ENCODE measurements at regions not wholly inside any gene's neighbourhood (a gene's known extent, or its start where the extent isn't known, plus 50 kb on each side); places are given as distances from the start of the nearest gene placed in this dataset.
"Not testable (repeated sequence)": the region's sequence is repeated elsewhere in the genome, so short reads cannot be mapped to it uniquely, and the experiment has no call there.

DNA sequence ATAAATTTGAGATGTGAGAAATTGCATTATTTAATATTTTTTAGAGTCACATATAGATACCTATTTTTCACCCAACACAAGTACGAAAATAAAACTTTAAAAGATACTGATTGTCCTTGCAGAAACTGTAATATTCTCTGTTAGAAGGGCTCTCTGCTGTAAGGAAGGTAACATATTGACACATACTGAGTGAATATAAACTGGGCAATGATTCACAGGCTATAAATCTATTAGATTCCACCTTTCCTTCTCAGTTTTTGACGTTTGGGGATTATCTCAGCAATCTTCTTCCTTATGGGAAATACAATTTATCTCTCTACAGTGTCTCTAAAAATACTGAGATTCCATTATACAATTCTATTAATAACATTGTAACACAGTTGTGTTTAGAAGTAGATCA is 229.1 kb upstream of the MAP2 start:
- no peak for DNase-seq

DNA sequence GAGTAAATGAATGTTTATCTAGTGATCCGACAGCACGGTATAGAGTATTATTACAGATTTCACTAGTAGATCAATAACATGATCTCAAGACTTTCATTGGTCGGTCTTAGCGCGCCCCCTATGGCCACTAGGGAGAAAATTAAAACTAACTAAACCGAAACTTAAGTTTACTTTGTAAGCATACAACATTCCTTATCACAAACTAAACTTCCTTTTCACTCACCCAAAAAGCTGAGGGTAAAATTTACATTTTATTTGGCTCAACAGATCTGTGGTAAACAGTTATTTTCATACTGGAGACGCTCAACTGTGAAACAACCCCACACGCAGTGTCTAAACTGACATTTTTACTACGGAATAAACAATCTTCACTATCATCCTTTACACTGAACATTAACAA is 215.6 kb upstream of the MAP2 start:
- DNase-seq, result peak in 1 of 3 experiments; percentile 9

DNA sequence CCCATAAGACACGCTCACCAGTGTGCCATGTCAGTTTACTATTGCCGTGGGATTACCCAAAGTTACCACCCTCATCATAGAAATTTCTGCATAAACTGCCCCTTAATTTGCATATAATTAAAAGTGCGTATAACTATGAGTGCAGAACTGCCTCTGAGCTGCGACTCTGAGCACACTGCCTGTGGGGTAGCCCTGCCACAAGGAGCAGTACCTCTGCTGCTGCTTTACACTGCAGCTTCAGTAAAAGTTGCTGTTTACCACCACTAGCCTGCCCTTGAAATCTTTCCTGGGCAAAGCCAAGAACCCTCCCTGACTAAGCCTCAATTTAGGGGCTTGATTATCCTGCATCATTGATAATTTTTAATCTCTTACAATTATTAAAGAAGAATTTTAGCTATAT is 213.9 kb upstream of the MAP2 start:
- DNase-seq, result no peak

GRCh38 chr2:209230560-209230959 is 193.3 kb upstream of the MAP2 start:
- DNase-seq, result no peak

DNA sequence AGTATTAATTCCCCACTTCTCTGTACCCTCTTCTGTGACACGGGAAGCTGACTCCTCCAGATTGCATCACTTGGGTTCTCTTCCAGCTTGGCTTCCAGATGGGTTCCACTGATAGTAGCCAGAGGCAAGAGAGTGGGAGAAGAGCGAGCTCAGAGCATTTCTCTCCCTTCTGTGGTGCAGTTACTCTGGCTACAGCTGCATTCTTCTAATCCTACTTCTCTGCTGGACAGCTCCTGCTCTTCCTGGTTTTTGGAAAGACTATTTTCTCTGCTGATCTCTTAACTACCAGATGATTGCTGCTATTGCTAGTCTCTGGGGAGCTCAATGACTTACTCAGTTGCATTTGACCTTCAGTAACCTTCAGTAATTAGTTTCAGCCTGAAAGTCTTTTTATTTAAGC is 187.5 kb upstream of the MAP2 start:
- peak in 1 of 3 experiments; percentile 28 for DNase-seq

DNA sequence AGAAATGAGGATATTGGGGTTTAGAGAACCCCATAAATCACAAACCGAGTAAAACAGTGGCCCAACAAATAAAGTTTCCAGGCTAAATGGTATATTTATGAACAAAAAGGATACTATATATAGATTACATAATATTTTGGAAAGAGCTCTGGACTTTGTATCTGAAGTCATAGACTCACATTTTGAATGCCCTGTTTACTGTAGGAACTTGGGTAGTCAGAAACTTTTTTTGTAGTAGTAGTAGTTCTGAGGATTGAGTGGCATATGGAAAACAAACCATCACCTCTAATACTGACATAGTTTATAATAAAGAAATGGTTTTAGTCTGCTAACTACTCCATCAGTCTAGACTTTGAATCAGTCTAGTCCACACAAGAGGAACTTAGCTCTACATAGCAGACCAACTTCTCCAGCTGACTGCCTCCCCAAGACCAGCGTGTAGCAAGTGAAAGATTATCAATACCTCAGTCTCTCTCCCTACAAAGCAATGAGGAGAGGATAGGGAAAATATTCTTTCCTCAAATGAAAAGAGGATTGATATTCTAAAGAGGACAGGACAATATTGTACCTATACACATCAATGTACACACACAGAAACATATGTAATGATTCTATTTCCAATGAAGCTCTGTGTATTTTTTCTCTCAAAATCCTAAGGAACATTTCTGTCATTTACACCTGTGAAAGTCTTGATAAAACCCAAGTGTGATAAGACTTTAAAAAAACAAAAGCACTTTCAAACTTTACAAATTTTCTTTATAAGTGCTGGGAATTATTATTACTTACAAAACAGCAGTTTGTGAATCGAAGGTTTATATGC is 184.9 kb upstream of the MAP2 start:
- no peak for DNase-seq

GRCh38 chr2:209239585-209239938 is 184.3 kb upstream of the MAP2 start:
- no peak for DNase-seq

- no peak for DNase-seq
These were observed 183.6 kb upstream of the MAP2 start for GRCh38 chr2:209240204-209240603.

DNA sequence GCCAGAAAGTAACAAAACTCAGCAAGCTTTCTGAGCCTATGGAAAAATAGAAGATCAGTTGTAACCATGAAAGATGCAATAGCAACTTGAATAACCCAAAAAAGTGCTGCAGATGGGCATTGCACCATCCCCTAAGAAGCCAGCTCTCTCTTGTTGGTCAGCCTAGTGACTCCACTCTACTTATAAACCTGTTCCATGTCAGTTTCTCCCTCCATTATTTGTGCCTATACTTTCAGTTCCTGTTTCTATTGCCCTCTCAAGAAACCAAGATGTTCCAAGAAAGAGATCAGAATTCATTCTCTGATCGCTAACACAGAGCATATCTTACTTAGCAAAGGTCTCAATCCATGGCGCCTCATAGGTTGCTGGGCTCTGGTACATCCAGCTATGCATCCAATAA is 170.3 kb upstream of the MAP2 start:
- no peak for DNase-seq

DNA sequence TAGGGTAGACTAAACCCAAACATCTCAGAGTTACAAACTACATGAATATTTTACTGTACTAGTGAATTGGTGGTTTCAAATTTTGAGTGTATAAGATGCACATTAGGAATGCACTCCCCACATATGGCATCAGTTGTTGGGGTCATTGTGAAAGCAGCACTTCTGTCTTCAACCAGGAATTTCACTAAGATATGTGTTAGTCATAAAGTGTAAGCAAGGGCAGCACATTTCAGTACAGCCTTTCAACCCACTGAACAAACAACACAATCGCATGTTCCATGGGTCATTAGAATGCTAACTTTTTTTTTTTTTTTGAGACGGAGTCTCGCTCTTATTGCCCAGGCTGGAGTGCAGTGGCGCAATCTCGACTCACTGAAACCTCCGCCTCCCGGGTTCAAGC is 164.1 kb upstream of the MAP2 start:
- no peak for DNase-seq

DNA sequence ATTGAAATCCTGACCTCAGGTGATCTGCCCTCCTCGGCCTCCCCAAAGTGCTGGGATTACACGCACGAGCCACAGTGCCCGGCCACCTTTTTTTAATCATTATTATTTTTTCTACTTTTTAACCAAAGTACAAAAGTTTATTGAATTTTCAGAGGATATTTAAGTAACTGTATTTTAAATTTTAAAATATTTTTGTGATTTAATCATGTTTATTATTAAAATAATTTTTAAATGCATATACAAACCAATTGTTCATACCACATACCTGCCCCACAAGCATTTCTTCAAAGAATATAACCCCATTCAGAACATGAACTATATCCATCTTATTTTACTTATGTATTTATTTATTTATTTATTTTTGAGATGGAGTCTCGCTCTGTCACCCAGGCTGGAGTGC is 163.6 kb upstream of the MAP2 start:
- DNase-seq, result no peak

- DNase-seq, result not testable (repeated sequence)
These were observed 162.3 kb upstream of the MAP2 start for GRCh38 chr2:209261366-209262053.

- DNase-seq, result no peak
These were observed 154.8 kb upstream of the MAP2 start for GRCh38 chr2:209269024-209269423.

- DNase-seq, result no peak
These were observed 147.8 kb upstream of the MAP2 start for GRCh38 chr2:209276000-209276399.

GRCh38 chr2:209277444-209277843 is 146.4 kb upstream of the MAP2 start:
- no peak for DNase-seq

DNA sequence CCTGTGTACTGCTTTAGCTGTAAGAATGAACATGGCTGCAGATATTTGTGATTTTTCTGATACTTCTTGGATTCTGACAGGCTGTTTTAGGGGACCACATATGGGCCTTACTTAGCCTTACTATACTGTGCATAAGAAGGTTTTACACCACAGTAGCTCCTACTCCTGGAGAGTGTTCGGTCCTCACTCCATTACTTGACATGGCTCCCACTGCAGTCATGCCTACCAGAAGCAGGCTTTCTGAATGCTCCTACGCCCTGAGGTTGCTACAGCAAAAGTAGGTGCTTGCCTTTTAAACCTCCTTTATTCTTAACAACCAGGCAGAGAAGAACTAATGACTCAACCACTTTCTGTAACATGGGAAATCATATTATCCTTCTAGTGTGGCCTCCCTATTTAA is 125.2 kb upstream of the MAP2 start:
- DNase-seq, result no peak

GRCh38 chr2:209299478-209299877 is 124.4 kb upstream of the MAP2 start:
- not testable (repeated sequence) for DNase-seq

DNA sequence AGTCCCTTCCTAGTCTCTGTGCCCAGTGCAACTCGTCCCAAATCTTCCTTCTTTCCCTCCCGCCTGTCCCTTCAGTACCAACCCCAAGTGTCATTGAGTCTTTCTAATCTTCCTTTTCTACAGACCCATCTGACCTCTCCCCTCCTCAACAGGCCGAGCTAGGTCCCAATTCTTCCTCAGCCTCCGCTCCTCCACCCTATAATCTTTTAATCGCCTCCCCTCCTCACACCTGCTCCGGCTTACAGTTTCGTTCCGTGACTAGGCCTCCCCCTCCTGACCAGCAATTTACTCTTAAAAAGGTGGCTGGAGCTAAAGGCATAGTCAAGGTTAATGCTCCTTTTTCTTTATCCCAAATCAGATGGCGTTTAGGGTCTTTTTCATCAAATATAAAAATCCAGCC is 123.1 kb upstream of the MAP2 start:
- DNase-seq, result not testable (repeated sequence)

DNA sequence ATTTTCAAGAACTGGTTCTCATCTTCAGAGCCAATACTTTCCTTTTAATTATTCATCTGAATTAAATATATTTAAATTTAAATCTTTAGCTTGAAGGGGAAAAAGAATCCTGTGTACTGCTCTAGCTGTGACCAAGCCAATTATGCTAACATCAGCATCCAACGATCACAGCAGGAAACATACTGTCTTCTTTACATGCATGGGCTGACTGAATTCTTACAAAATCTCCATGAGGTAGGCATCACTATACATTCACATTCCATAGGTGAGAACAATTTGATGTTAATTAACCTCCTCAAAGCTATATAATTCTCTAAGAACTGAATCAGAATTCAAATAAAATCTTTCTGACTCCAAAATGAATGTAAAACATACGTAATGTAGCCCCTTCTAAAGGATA is 118.8 kb upstream of the MAP2 start:
- no peak for DNase-seq

- DNase-seq, result no peak
These were observed 118.1 kb upstream of the MAP2 start for GRCh38 chr2:209305746-209306196.

DNA sequence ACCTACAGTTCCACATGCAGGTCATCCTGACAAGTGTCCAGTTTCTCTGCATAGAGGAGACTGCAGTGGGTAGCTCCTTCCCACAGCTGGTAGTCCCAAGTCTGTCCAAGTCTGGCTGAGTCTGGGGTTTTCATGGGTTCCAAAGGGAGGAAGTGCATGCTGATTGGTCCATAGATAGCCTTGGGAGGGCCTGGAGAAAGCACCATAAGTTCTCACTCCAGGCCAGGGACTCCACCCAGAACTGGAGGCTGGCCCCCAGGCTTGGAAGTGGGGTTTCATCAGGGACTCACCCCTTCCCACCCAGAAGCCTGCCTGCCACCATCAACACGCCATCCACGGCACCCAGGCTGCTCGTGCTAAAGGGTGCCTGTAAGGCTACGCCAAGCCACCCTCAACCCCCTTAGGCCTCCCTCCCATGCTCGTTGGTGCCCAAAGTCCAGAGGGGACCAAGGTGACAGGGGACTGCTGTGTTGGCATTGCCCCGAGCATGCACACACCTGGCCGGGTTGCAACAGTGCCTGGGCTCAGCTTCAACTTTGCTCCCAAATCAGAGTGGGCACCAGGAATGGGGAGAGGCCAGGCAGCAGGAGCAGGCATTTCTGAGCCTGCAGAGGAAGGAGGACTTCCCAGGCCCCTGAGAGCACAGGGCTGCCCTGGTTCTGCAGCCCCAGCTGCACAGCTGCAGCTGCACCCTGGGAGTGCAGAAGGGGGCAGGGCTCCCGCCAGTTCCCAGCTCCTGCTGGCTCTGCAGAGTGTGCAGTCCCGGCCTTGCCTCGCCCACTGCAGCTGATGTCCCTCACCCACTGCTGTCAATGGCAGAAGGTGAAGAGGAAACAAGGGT is 116.5 kb upstream of the MAP2 start:
- DNase-seq, result no peak

GRCh38 chr2:209308415-209308814 is 115.4 kb upstream of the MAP2 start:
- DNase-seq, result no peak

- no peak for DNase-seq
These were observed 111.9 kb upstream of the MAP2 start for GRCh38 chr2:209311948-209312347.

DNA sequence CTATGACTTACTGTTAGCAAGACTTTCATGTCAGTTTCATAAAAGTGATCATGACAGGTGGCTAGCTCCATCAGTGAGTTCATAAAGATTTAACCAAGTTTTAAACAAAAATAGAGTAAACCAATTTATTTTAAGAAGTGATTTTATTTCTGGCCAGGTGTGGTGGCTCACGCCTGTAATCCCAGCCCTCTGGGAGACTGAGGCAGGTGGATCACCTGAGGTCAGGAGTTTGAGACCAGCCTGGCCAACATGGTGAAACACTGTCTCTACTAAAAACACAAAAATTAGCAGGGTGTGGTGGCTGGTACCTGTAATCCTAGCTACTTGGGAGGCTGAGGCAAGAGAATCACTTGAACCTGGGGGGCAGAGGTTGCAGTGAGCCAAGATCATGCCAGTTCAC is 111.4 kb upstream of the MAP2 start:
- not testable (repeated sequence) for DNase-seq
